ENCODE measurements at regions not wholly inside any gene's neighbourhood (a gene's known extent, or its start where the extent isn't known, plus 50 kb on each side); places are given as distances from the start of the nearest gene placed in this dataset.
A peak's percentile ranks its signal among the peaks of the same experiment; 100 is the strongest.
"Not testable (repeated sequence)": the region's sequence is repeated elsewhere in the genome, so short reads cannot be mapped to it uniquely, and the experiment has no call there.

DNA sequence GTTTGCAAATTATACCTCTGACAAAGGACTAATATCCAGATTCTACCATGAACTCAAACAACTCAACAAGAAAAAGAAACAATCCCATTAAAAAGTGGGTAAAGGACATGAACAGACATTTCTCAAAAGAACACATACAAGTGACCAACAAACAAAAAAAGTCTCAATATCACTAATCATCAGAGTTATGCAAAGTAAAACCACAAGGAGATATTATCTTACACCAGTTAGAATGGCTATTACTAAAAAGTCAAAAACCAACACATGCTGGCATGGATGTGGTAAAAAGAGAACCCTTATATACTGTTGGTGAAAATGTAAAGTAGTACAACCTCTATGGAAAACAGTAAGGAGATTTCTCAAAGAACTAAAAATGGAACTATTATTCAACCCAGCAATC, 234.4 kb downstream of the NKX6-1 start:
- DNase-seq (ENCODE audit: low read depth), result no peak
- no peak overlapping the region for H3K4me3 ChIP-seq (ENCODE audit: low read depth, low read length)
- TF ChIP-seq, protein P1, sequence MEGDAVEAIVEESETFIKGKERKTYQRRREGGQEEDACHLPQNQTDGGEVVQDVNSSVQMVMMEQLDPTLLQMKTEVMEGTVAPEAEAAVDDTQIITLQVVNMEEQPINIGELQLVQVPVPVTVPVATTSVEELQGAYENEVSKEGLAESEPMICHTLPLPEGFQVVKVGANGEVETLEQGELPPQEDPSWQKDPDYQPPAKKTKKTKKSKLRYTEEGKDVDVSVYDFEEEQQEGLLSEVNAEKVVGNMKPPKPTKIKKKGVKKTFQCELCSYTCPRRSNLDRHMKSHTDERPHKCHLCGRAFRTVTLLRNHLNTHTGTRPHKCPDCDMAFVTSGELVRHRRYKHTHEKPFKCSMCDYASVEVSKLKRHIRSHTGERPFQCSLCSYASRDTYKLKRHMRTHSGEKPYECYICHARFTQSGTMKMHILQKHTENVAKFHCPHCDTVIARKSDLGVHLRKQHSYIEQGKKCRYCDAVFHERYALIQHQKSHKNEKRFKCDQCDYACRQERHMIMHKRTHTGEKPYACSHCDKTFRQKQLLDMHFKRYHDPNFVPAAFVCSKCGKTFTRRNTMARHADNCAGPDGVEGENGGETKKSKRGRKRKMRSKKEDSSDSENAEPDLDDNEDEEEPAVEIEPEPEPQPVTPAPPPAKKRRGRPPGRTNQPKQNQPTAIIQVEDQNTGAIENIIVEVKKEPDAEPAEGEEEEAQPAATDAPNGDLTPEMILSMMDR (conservative IDR thresholded peaks at IDR 0.05; ENCODE audit: low read depth, low read length), result no peak

DNA sequence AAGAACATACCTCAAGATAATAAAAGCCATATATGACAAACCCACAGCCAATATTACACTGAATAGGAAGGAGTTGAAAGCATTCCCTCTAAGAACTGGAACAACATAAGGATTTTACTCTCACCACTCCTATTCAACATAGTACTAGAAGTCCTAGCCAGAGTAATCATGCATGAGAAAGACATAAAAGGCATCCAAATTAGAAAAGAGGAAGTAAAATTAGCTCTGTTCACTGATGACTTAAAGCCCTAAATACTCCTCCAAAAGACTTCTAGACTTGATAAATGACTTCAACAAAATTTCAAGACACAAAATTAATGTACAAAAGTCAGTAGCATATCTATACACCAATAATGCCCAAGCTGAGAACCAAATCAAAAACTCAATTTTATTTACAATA, 235.7 kb downstream of the NKX6-1 start:
- TF ChIP-seq, protein P1 (conservative IDR thresholded peaks at IDR 0.05; ENCODE audit: low read depth, low read length), result no peak
- H3K4me3 ChIP-seq (ENCODE audit: low read depth, low read length), result no peak overlapping the region
- no peak for DNase-seq (ENCODE audit: low read depth)

DNA sequence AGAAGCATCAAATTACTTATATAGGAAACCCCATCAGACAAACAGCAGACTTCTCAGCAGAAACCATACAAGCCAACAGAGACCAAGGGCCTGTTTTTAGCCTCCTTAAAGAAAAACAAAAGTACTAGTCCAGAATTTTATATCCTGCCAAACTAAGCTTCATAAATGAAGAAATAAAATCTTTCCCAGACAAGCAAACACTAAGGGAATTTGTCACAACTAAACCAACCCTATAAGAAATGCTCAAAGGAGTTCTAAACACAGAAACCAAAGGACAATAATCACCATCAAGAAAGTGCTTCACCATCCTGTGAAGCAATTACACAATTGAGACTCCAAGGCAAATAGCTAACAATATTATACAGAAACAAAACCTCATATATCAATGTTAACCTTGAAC, 238.6 kb downstream of the NKX6-1 start:
- no peak for DNase-seq (ENCODE audit: low read depth)
- TF ChIP-seq, protein P1 (conservative IDR thresholded peaks at IDR 0.05; ENCODE audit: low read depth, low read length), result no peak
- no peak overlapping the region for H3K4me3 ChIP-seq (ENCODE audit: low read depth, low read length)

DNA sequence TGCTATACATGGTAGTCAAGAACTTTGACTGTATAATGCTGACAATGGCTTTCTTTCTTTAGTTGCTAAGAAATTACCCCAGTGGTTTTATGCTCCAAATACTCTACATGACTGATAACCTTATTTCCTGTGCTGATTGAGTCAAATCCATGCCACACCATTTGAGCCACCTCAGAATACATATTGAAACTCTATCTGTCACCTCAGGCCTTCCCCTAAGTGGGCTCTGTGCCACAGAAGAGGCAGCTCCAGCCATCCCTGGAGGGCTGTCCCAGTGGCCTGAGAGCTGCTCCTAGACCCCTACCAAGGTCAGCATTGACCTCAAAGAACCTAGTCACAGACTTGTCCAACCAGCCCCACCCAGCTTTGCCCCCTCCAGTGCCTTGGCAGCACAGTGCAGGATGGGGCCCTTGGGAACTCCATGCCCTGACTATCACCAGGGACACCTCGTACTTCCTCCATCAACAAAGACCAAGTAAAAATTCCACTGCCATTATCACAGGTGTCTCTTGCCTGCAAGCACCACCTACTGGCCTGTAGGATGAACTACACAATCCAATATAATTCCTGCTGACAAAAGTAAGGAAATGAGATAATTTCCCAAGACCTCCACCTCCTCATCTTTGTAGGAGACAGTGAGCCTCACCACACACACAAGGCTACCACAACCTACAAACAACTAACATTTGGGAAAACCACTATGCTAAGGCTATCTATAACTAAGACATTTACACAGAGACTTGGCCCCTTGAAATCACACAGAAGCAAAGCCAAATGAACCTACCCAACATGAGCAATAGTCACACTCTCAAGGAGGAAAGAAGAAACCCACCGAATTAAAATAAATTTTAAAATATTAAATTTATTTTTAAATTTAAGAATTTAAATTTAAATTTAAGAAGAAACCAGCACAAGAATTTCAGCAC, 239.9 kb downstream of the NKX6-1 start:
- DNase-seq (ENCODE audit: low read depth), result no peak
- TF ChIP-seq, protein P1 (conservative IDR thresholded peaks at IDR 0.05; ENCODE audit: low read depth, low read length), result peak; percentile 79
- no peak overlapping the region for H3K4me3 ChIP-seq (ENCODE audit: low read depth, low read length)

DNA sequence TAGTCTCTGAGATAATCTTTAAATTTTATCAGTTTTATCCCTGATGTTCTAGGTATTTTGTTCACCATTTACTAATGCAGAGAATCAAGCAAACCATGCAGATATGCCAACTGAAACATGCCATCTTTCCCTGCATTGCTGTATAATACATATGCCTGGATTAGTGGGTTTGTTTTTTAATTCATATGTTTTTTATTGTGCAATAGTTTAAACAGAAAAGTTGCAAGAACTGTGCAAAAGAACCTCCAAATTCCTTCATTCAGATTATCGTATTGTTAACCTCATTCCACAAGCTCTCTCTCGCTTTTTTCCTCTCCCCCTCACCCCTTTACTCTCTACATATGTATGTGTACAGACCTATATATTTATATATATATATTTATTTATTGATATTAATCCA, 244.6 kb downstream of the NKX6-1 start:
- TF ChIP-seq, protein P1 (conservative IDR thresholded peaks at IDR 0.05; ENCODE audit: low read depth, low read length), result no peak
- no peak for DNase-seq (ENCODE audit: low read depth)
- no peak overlapping the region for H3K4me3 ChIP-seq (ENCODE audit: low read depth, low read length)

DNA sequence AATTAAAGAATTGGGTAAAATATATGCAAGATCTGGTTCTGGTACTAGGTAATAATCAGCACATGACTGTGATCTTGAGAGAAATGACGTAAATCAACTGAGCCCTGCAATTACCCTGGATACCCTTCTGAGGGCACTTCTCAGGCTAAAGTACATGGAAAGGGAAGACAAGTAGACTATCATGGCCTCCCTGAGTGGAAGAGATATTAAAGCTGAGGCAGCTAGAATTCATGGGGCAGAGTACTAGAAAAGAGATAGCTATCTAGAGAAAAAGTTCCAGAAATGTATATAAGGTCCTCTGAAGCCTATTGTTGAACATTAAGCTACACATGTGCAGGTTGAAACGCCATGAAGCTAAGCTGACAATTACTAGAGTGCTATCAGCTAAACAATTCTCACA, 249.6 kb downstream of the NKX6-1 start:
- DNase-seq (ENCODE audit: low read depth), result no peak
- H3K4me3 ChIP-seq (ENCODE audit: low read depth, low read length), result no peak overlapping the region
- TF ChIP-seq, protein P1 (conservative IDR thresholded peaks at IDR 0.05; ENCODE audit: low read depth, low read length), result no peak

DNA sequence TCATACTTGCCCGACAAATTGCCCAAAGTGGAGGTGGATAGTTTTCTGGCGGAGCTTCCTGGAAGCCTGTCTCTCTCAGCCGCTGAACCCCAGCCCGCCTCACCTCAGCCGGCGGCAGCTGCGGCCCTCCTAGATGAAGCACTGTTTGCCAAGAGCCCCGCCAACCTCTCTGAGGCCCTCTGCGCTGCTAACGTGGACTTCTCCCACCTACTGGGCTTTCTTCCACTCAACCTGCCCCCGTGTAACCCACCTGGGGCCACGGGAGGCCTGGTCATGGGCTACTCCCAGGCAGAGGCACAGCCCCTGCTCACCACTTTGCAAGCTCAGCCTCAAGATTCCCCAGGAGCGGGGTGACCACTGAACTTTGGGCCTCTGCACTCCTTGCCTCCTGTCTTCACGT, 254.1 kb downstream of the NKX6-1 start:
- not testable (repeated sequence) for H3K4me3 ChIP-seq (ENCODE audit: low read depth, low read length); DNase-seq (ENCODE audit: low read depth)

DNA sequence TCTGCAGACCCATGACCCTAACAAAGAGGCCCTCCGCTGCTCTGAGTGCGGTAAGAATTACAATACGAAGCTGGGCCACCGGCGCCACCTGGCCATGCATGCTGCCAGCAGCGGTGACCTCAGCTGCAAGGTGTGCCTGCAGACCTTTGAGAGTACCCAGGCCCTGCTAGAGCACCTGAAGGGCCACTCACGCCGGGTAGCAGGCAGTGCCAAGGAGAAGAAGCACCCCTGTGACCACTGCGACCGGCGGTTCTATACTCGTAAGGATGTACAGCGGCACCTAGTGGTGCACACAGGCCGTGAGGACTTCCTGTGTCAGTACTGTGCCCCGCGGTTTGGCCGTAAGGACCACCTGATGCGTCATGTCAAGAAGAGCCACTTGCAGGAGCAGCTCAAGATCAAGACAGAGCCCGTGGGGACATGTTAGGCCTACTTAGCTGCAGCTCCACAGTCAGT, 254.7 kb downstream of the NKX6-1 start:
- DNase-seq (ENCODE audit: low read depth); H3K4me3 ChIP-seq (ENCODE audit: low read depth, low read length): not testable (repeated sequence)

All from epithelial cell of proximal tubule (primary cell).